Activated CD4-positive, alpha-beta T cell treated with anti-CD3 and anti-CD28 coated beads, Interleukin-2, Interleukin-6, amounts not matched to agents 100 ng/mL and 50 ng/mL, durations not matched to agents 16 hours and 8 hours (primary cell): ENCODE measurements at regions not wholly inside any gene's neighbourhood (a gene's known extent, or its start where the extent isn't known, plus 50 kb on each side); places are given as distances from the start of the nearest gene placed in this dataset.
A peak's percentile ranks its signal among the peaks of the same experiment; 100 is the strongest.

Experiments
- DNase-seq: peaks from one replicate; pipeline ENCODE4 v3.0.0-alpha.2; 2020

GRCh38 chr2:16161768-16162490 is 221.6 kb downstream of the MYCN start:
- DNase-seq: no peak

- no peak for DNase-seq
Measured at GRCh38 chr2:16161085-16161565, 220.8 kb downstream of the MYCN start.

GRCh38 chr2:16160281-16161084 is 220.1 kb downstream of the MYCN start:
- no peak for DNase-seq

GRCh38 chr2:16156411-16156810 is 216.1 kb downstream of the MYCN start:
- no peak for DNase-seq

- no peak for DNase-seq
Measured at GRCh38 chr2:16155766-16156165, 215.4 kb downstream of the MYCN start.

GRCh38 chr2:16155366-16155765 is 215.0 kb downstream of the MYCN start:
- no peak for DNase-seq

- no peak for DNase-seq
Measured at GRCh38 chr2:16154501-16155280, 214.3 kb downstream of the MYCN start.

GRCh38 chr2:16154061-16154460 is 213.7 kb downstream of the MYCN start:
- DNase-seq: no peak

GRCh38 chr2:16153754-16154035 is 213.3 kb downstream of the MYCN start:
- no peak for DNase-seq

GRCh38 chr2:16152928-16153753 is 212.8 kb downstream of the MYCN start:
- no peak for DNase-seq

GRCh38 chr2:16152071-16152927 is 211.9 kb downstream of the MYCN start:
- no peak for DNase-seq

- no peak for DNase-seq
Measured at GRCh38 chr2:16151651-16152050, 211.3 kb downstream of the MYCN start.

GRCh38 chr2:16151281-16151570 is 210.9 kb downstream of the MYCN start:
- DNase-seq: no peak

GRCh38 chr2:16150456-16151280 is 210.3 kb downstream of the MYCN start:
- DNase-seq: no peak

GRCh38 chr2:16149349-16150243 is 209.2 kb downstream of the MYCN start:
- DNase-seq: no peak

- no peak for DNase-seq
Measured at GRCh38 chr2:16148632-16149348, 208.4 kb downstream of the MYCN start.

- peak; percentile 7 for DNase-seq
Measured at GRCh38 chr2:16142383-16143361, 202.3 kb downstream of the MYCN start.

GRCh38 chr2:16141641-16141921 is 201.2 kb downstream of the MYCN start:
- no peak for DNase-seq
